ENCODE measurements at regions not wholly inside any gene's neighbourhood (a gene's known extent, or its start where the extent isn't known, plus 50 kb on each side); places are given as distances from the start of the nearest gene placed in this dataset.

- ATAC-seq (no peak), DNase-seq (no peak)
- Histone ChIP-seq H3K27ac (no peak overlapping the region), H3K36me3 (replicated peaks in 1 of 2; ENCODE audit: insufficient read depth in 1 of 2, low read depth in 2 of 2) (no peaks in the 10 kb centered on the region), H3K27me3 (no peaks in the 10 kb centered on the region), H3K4me1 (no peaks in the 10 kb centered on the region), H3K4me3 (no peak overlapping the region), H3K9me3 (no peaks in the 10 kb centered on the region)
- intact Hi-C loops (cut with DNase I), result no loop called here
- WGBS, 2 donors, result 61 to 64% methylated on average over 11 of the region's 11 CpGs
- TF ChIP-seq CTCF (IDR thresholded peaks at IDR 0.05), result no peak
- TF ChIP-seq POLR2A (IDR thresholded peaks at IDR 0.05), result no peak
Observed at GRCh38 chr2:221334481-221335218, 237.5 kb downstream of the EPHA4 start.

- ATAC-seq (no peak), DNase-seq (no peak)
- Histone ChIP-seq H3K27ac (no peak overlapping the region), H3K4me1 (no peaks in the 10 kb centered on the region), H3K27me3 (no peaks in the 10 kb centered on the region), H3K4me3 (no peak overlapping the region), H3K36me3 (replicated peaks in 1 of 2; ENCODE audit: insufficient read depth in 1 of 2, low read depth in 2 of 2) (no peaks in the 10 kb centered on the region), H3K9me3 (no peaks in the 10 kb centered on the region)
- WGBS, 2 donors, result 61 to 64% methylated on average over 12 of the region's 12 CpGs
- TF ChIP-seq POLR2A (IDR thresholded peaks at IDR 0.05) (no peak), CTCF (IDR thresholded peaks at IDR 0.05) (no peak)
- intact Hi-C loops (cut with DNase I), result no loop called here
Observed at GRCh38 chr2:221335219-221335752, 236.8 kb downstream of the EPHA4 start.

- H3K27me3 ChIP-seq, result no peaks in the 10 kb centered on the region
- H3K4me3 ChIP-seq, result no peak overlapping the region
- H3K36me3 ChIP-seq (replicated peaks in 1 of 2; ENCODE audit: insufficient read depth in 1 of 2, low read depth in 2 of 2), result no peaks in the 10 kb centered on the region
- no peaks in the 10 kb centered on the region for H3K9me3 ChIP-seq
- DNase-seq, result no peak
- no peak for TF ChIP-seq POLR2A (IDR thresholded peaks at IDR 0.05)
- no peak for TF ChIP-seq CTCF (IDR thresholded peaks at IDR 0.05)
- H3K27ac ChIP-seq, result no peak overlapping the region
- WGBS, 2 donors, result 59 to 87% methylated on average over 2 of the region's 2 CpGs
- ATAC-seq, result no peak
- H3K4me1 ChIP-seq, result no peaks in the 10 kb centered on the region
- intact Hi-C loops (cut with DNase I), result no loop called here
Observed at GRCh38 chr2:221336967-221337366, 235.1 kb downstream of the EPHA4 start.

GRCh38 chr2:221337957-221338685 lies 234.0 kb downstream of the EPHA4 start:
- no peak for TF ChIP-seq POLR2A (IDR thresholded peaks at IDR 0.05)
- no peak for TF ChIP-seq CTCF (IDR thresholded peaks at IDR 0.05)
- DNase-seq, result no peak

More at GRCh38 chr2:221337957-221338685, 234.0 kb downstream of the EPHA4 start:
- Histone ChIP-seq H3K27me3 (no peaks in the 10 kb centered on the region), H3K27ac (no peak overlapping the region), H3K4me3 (no peak overlapping the region), H3K36me3 (replicated peaks in 1 of 2; ENCODE audit: insufficient read depth in 1 of 2, low read depth in 2 of 2) (no peaks in the 10 kb centered on the region), H3K4me1 (no peaks in the 10 kb centered on the region), H3K9me3 (no peaks in the 10 kb centered on the region)
- WGBS, 2 donors, result 71 to 79% methylated on average over 5 of the region's 5 CpGs
- intact Hi-C loops (cut with DNase I), result no loop called here
- no peak for ATAC-seq

Data from body of pancreas (tissue), 4 donors.